ENCODE measurements at regions not wholly inside any gene's neighbourhood (a gene's known extent, or its start where the extent isn't known, plus 50 kb on each side); places are given as distances from the start of the nearest gene placed in this dataset.
A peak's percentile ranks its signal among the peaks of the same experiment; 100 is the strongest.

DNA sequence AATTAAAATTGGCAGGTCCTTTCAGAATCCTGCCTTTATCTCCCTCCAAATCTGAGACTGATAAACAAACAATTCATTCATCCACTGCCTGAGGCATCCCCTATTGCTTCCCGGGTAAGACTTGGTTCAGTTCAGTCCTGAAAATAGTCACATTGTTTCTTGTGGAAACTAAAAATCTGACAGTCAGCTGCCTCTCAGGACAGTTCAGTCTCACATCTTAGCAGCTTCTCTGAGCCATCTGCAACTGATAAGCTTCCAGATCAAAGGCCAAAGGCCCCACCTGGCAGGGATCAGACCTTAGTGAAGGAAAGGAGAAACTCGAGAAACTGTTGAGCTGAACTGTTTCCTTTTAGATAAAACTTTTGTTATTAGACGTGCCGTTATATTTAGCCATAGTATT lies 264.5 kb downstream of the IL15 start:
- in situ Hi-C loops (cut with MboI; ENCODE audit: low sequenced_read_pairs) (no loop called here), intact Hi-C loops (cut with micrococcal nuclease) (no loop called here), dilution Hi-C loops (cut with HindIII; ENCODE audit: low sequenced_read_pairs, unreplicated experiment) (no loop called here)
- H3K4me1 ChIP-seq (ENCODE audit: control insufficient read depth, insufficient read depth, low read length): no peaks in the 10 kb centered on the region; the same call in 1 of the 2 replicates
- H2BK20ac ChIP-seq (ENCODE audit: low read depth, low read length): no peak overlapping the region
- no peak overlapping the region for H4K91ac ChIP-seq (ENCODE audit: insufficient read depth, low read depth, low read length)
- H3K14ac ChIP-seq (replicated peaks; ENCODE audit: low read depth, low read length): 0 out of 2 replicates have a peak overlapping the region, but pooled peaks have one; percentile 20
- no peak overlapping the region for H2AFZ ChIP-seq (replicated peaks; ENCODE audit: low read length, poor library complexity)
- no peak overlapping the region for H3K27ac ChIP-seq (ENCODE audit: insufficient read depth, low read length)
- no peaks in the 10 kb centered on the region for H3K9me3 ChIP-seq (ENCODE audit: control insufficient read depth, insufficient read depth, low read length)
- no peak overlapping the region for H3K56ac ChIP-seq (ENCODE audit: extremely low read depth, insufficient read depth, low read length)
- H3K9me1 ChIP-seq (ENCODE audit: insufficient read depth, low read length): no peaks in the 10 kb centered on the region
- H2AK9ac ChIP-seq (replicated peaks; ENCODE audit: low read depth, low read length, poor library complexity): no peak overlapping the region
- DNase-seq (no peak), ATAC-seq (ENCODE audit: low read depth) (no peak)
- TF ChIP-seq SMC3 (IDR thresholded peaks at IDR 0.05; ENCODE audit: low read depth, low read length): no peak
- TF ChIP-seq MAFK (IDR thresholded peaks at IDR 0.05; ENCODE audit: low read depth, low read length): no peak
- no peak for TF ChIP-seq FOS (IDR thresholded peaks at IDR 0.05; ENCODE audit: low read depth, low read length)
- no peak for TF ChIP-seq POLR2A (IDR thresholded peaks at IDR 0.05; ENCODE audit: low read depth, low read length)
- no peak for TF ChIP-seq CEBPB (IDR thresholded peaks at IDR 0.05; ENCODE audit: low read depth, low read length)
- TF ChIP-seq RFX5 (IDR thresholded peaks at IDR 0.05; ENCODE audit: low read depth, low read length): no peak
- no peaks in the 10 kb centered on the region for H3K27me3 ChIP-seq (ENCODE audit: control insufficient read depth, insufficient read depth, low read length)
- CTCF ChIA-PET: no interaction called here
- H3K4me3 ChIP-seq (ENCODE audit: insufficient read depth, low read depth, low read length): no peak overlapping the region
- no peak overlapping the region for H2AK5ac ChIP-seq (ENCODE audit: low read depth, low read length)
- WGBS, 2 experiments (ENCODE audit: extremely low coverage in 2 of 2, insufficient read length in 1 of 2): no CpG with 5 or more reads among the region's 4 CpGs
- no peak overlapping the region for H3K9ac ChIP-seq (ENCODE audit: low read depth, low read length)
- no peak overlapping the region for H3K4ac ChIP-seq (ENCODE audit: low read depth, low read length)
- no peaks in the 10 kb centered on the region for H3K79me1 ChIP-seq (ENCODE audit: low read depth in 1 of 2, low read length in 2 of 2)
- H2BK15ac ChIP-seq (ENCODE audit: low read depth, low read length): no peak overlapping the region
- 0 out of 2 replicates have a peak overlapping the region, but pooled peaks have one; percentile 37 for H2BK120ac ChIP-seq (ENCODE audit: low read depth, low read length)
- no peak overlapping the region for H3K23ac ChIP-seq (ENCODE audit: low read depth, low read length)
- POLR2A ChIA-PET (ENCODE audit: unreplicated experiment): no interaction called here
- no TSS peak for BruUV-seq (replicated peaks)
- H3K18ac ChIP-seq (ENCODE audit: low read depth, low read length): no peak overlapping the region
- no peak overlapping the region for H4K5ac ChIP-seq (ENCODE audit: low read depth, low read length)
- no peak overlapping the region for H3K4me2 ChIP-seq (ENCODE audit: low read depth, low read length)
- H2BK5ac ChIP-seq (ENCODE audit: low read depth, low read length, poor library complexity, severe bottlenecking): no peak overlapping the region
- no peaks in the 10 kb centered on the region for H3K36me3 ChIP-seq (ENCODE audit: control insufficient read depth, insufficient read depth, low read length)
- no peak overlapping the region for H4K8ac ChIP-seq (ENCODE audit: low read depth in 2 of 2, low read length in 2 of 2)
- H4K20me1 ChIP-seq (ENCODE audit: insufficient read depth, low read length): no peaks in the 10 kb centered on the region

Measured in IMR-90 (cell line).